Gastrocnemius medialis (tissue), 4 donors: ENCODE measurements at regions not wholly inside any gene's neighbourhood (a gene's known extent, or its start where the extent isn't known, plus 50 kb on each side); places are given as distances from the start of the nearest gene placed in this dataset.

Source experiments
- POLR2A ChIP-seq, 2 donors: fragments of 450-650 bp; IDR thresholded peaks; one replicate each; pipeline ENCODE4 v1.6.1; 2017; ENCODE audit warnings: antibody characterized with exemption in 2 of 2, mild to moderate bottlenecking in 2 of 2, moderate library complexity in 2 of 2
- TF ChIP-seq, protein P1 (sequence below), 5 experiments: fragments of 450-650 bp in 3 of 5; fragments of 200-600 bp in 2 of 5; sonication (generic) in 2 of 5; IDR thresholded peaks in 4 of 5; conservative IDR thresholded peaks in 1 of 5; 1 replicate in 4 of 5; 2 replicates in 1 of 5; pipeline ENCODE4 v1.5.1; 2016 to 2019; ENCODE audit warnings: antibody characterized with exemption in 5 of 5, mild to moderate bottlenecking in 3 of 5, moderate library complexity in 3 of 5

DNA sequence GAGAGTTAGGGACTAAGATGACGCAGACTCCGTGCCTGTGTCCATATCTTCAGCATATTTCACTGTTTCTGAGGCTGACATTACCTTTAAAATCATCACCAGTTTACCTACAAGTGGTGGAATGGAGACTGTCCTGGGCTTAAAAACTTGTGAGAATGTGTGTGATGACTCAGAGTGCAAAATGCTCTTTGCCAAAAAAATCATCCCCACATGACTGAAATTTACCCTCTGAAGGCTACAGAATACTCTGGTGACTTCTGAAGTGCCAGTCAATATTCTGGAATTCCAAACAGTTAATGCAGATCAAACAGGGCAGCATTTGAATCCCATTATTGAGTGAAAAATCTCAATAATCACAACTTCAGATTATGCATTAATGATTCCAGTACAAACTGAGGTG lies 901.4 kb downstream of the EFNB2 start:
- TF ChIP-seq POLR2A (IDR thresholded peaks at IDR 0.05): no peak
- TF ChIP-seq, protein P1, sequence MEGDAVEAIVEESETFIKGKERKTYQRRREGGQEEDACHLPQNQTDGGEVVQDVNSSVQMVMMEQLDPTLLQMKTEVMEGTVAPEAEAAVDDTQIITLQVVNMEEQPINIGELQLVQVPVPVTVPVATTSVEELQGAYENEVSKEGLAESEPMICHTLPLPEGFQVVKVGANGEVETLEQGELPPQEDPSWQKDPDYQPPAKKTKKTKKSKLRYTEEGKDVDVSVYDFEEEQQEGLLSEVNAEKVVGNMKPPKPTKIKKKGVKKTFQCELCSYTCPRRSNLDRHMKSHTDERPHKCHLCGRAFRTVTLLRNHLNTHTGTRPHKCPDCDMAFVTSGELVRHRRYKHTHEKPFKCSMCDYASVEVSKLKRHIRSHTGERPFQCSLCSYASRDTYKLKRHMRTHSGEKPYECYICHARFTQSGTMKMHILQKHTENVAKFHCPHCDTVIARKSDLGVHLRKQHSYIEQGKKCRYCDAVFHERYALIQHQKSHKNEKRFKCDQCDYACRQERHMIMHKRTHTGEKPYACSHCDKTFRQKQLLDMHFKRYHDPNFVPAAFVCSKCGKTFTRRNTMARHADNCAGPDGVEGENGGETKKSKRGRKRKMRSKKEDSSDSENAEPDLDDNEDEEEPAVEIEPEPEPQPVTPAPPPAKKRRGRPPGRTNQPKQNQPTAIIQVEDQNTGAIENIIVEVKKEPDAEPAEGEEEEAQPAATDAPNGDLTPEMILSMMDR (IDR thresholded peaks at IDR 0.05 in 4 of 5, conservative IDR thresholded peaks at IDR 0.05 in 1 of 5): no peak
